H9 (cell line): ENCODE measurements at regions not wholly inside any gene's neighbourhood (a gene's known extent, or its start where the extent isn't known, plus 50 kb on each side); places are given as distances from the start of the nearest gene placed in this dataset.

Source experiments
- DNase-seq: peaks from one replicate; pipeline ENCODE4 v3.0.0-alpha.2; 2017
- H2AFZ ChIP-seq: one replicate; pipeline ENCODE4 v1.6.1; 2013; ENCODE audit warnings: mild to moderate bottlenecking, low read length, control low read depth, moderate library complexity
- H2AK5ac ChIP-seq: 2 replicates; pipeline ENCODE4 v1.6.1; 2013; ENCODE audit warnings: low read length, control low read depth, mixed read lengths; ENCODE audit not compliant: insufficient read length
- H2BK120ac ChIP-seq: one replicate; pipeline ENCODE4 v1.6.1; 2013; ENCODE audit warnings: low read depth, mild to moderate bottlenecking, low read length, control low read depth, inconsistent platforms; ENCODE audit not compliant: poor library complexity, severe bottlenecking
- H2BK12ac ChIP-seq: 2 replicates; pipeline ENCODE4 v1.6.1; 2013; ENCODE audit warnings: low read length, control low read depth, mixed read lengths, low read depth; ENCODE audit not compliant: insufficient read length
- H2BK15ac ChIP-seq: 2 replicates; pipeline ENCODE4 v1.6.1; 2013; ENCODE audit warnings: low read depth, low read length, control low read depth
- H2BK20ac ChIP-seq: one replicate; pipeline ENCODE4 v1.6.1; 2013; ENCODE audit warnings: low read depth, mild to moderate bottlenecking, low read length, control low read depth, inconsistent platforms; ENCODE audit not compliant: poor library complexity, severe bottlenecking
- H2BK5ac ChIP-seq: 2 replicates; pipeline ENCODE4 v1.6.1; 2013; ENCODE audit warnings: low read length, control low read depth, mixed read lengths; ENCODE audit not compliant: insufficient read length
- H3K14ac ChIP-seq: 2 replicates; pipeline ENCODE4 v1.6.1; 2013; ENCODE audit warnings: low read length, control low read depth; ENCODE audit not compliant: insufficient read depth
- H3K18ac ChIP-seq: 2 replicates; pipeline ENCODE4 v1.6.1; 2013; ENCODE audit warnings: low read depth, mild to moderate bottlenecking, mixed read lengths, low read length, control low read depth; ENCODE audit not compliant: insufficient read length
- H3K23ac ChIP-seq: 2 replicates; pipeline ENCODE4 v1.6.1; 2013; ENCODE audit warnings: low read length, control low read depth, mixed read lengths, low read depth; ENCODE audit not compliant: insufficient read length
- H3K23me2 ChIP-seq: 2 replicates; pipeline ENCODE4 v1.6.1; 2013; ENCODE audit warnings: low read depth, mild to moderate bottlenecking, mixed read lengths, low read length, control low read depth; ENCODE audit not compliant: insufficient read length, poor library complexity, severe bottlenecking
- H3K27ac ChIP-seq: 2 replicates; pipeline ENCODE4 v1.5.1; 2013; ENCODE audit warnings: low read length, control low read depth, mixed read lengths, low read depth; ENCODE audit not compliant: insufficient read length
- H3K27me3 ChIP-seq: 2 replicates; pipeline ENCODE4 v1.6.1; 2013; ENCODE audit warnings: low read length, control low read depth, inconsistent platforms; ENCODE audit not compliant: insufficient read depth
- H3K4ac ChIP-seq: 2 replicates; pipeline ENCODE4 v1.6.1; 2013; ENCODE audit warnings: low read depth, mild to moderate bottlenecking, control low read depth, inconsistent platforms, low read length, moderate library complexity
- H3K4me1 ChIP-seq: 2 replicates; pipeline ENCODE4 v1.6.1; 2013; ENCODE audit warnings: low read length, control low read depth, inconsistent platforms; ENCODE audit not compliant: insufficient read depth
- H3K4me2 ChIP-seq: 2 replicates; pipeline ENCODE4 v1.6.1; 2013; ENCODE audit warnings: low read length, control low read depth, mixed read lengths; ENCODE audit not compliant: insufficient read length, insufficient read depth
- H3K56ac ChIP-seq: 2 replicates; pipeline ENCODE4 v1.6.1; 2013; ENCODE audit warnings: low read depth, mild to moderate bottlenecking, mixed read lengths, low read length, control low read depth; ENCODE audit not compliant: insufficient read length
- H3K79me1 ChIP-seq: 2 replicates; pipeline ENCODE4 v1.6.1; 2013; ENCODE audit warnings: low read depth, mild to moderate bottlenecking, moderate library complexity, low read length, control low read depth, inconsistent platforms; ENCODE audit not compliant: insufficient read depth, poor library complexity, severe bottlenecking
- H3K79me2 ChIP-seq: 2 replicates; pipeline ENCODE4 v1.6.1; 2013; ENCODE audit warnings: low read length, control low read depth, inconsistent platforms; ENCODE audit not compliant: insufficient read depth
- H3K9ac ChIP-seq: 2 replicates; pipeline ENCODE4 v1.6.1; 2013; ENCODE audit warnings: low read length, control low read depth, mixed read lengths; ENCODE audit not compliant: insufficient read length; ENCODE audit errors: extremely low read depth
- H3K9me3 ChIP-seq: one replicate; pipeline ENCODE4 v1.6.1; 2013; ENCODE audit warnings: low read depth, low read length, inconsistent platforms; ENCODE audit not compliant: control insufficient read depth
- H3T11ph ChIP-seq: one replicate; pipeline ENCODE4 v1.6.1; 2013; ENCODE audit warnings: mild to moderate bottlenecking, low read length, control low read depth, inconsistent platforms
- H4K20me1 ChIP-seq: one replicate; pipeline ENCODE4 v1.6.1; 2013; ENCODE audit not compliant: control insufficient read depth, insufficient read length, insufficient read depth
- H4K5ac ChIP-seq: 2 replicates; pipeline ENCODE4 v1.6.1; 2013; ENCODE audit warnings: low read depth, mild to moderate bottlenecking, mixed read lengths, low read length, control low read depth; ENCODE audit not compliant: insufficient read length
- H4K8ac ChIP-seq: replicated peaks from 2 replicates; pipeline ENCODE4 v1.6.1; 2013; ENCODE audit warnings: low read length, control low read depth, mixed read lengths, low read depth; ENCODE audit not compliant: insufficient read length
- H4K91ac ChIP-seq: 2 replicates; pipeline ENCODE4 v1.6.1; 2013; ENCODE audit warnings: low read depth, mild to moderate bottlenecking, moderate library complexity, mixed read lengths, low read length, control low read depth; ENCODE audit not compliant: insufficient read length
- H3K27ac Mint-ChIP-seq, 3 experiments: 2 replicates in 2 of 3; 3 replicates in 1 of 3; pipeline ENCODE4 v1.8.0; 2020 to 2021; ENCODE audit warnings: mixed read lengths in 3 of 3, mild to moderate bottlenecking in 1 of 3, moderate library complexity in 1 of 3
- H3K27me3 Mint-ChIP-seq: 2 replicates; pipeline ENCODE4 v1.8.0; 2021; ENCODE audit warnings: low read depth, mild to moderate bottlenecking, moderate library complexity, mixed read lengths
- H3K36me3 Mint-ChIP-seq, 3 experiments: 2 replicates in 2 of 3; 3 replicates in 1 of 3; pipeline ENCODE4 v1.8.0; 2020 to 2021; ENCODE audit warnings: low read depth in 3 of 3, mixed read lengths in 3 of 3; ENCODE audit not compliant: insufficient read depth in 1 of 3
- H3K4me1 Mint-ChIP-seq, 2 experiments: 2 replicates each; pipeline ENCODE4 v1.8.0; 2020; ENCODE audit warnings: mixed read lengths in 2 of 2
- H3K4me3 Mint-ChIP-seq, 2 experiments: 2 replicates in 1 of 2; 3 replicates in 1 of 2; pipeline ENCODE4 v1.8.0; 2020 to 2021; ENCODE audit warnings: mild to moderate bottlenecking in 2 of 2, mixed read lengths in 2 of 2, moderate library complexity in 1 of 2
- H3K9me3 Mint-ChIP-seq, 2 experiments: 2 replicates in 1 of 2; 3 replicates in 1 of 2; pipeline ENCODE4 v1.8.0; 2020; ENCODE audit warnings: mild to moderate bottlenecking in 2 of 2, mixed read lengths in 2 of 2, moderate library complexity in 1 of 2
- CTCF ChIP-seq: fragments of 200-600 bp; sonication (generic); conservative IDR thresholded peaks from 3 replicates; pipeline ENCODE4 v1.8.0; 2021; ENCODE audit warnings: antibody characterized with exemption, mild to moderate bottlenecking
- WGBS: extraction: QIAGEN DNeasy Blood & Tissue Kit; methylation state at CpG from one replicate; pipeline ENCODE4 v1.1.7; 2013; ENCODE audit warnings: missing lambda C conversion rate, low lambda C conversion rate, mixed read lengths; ENCODE audit not compliant: insufficient read length; ENCODE audit errors: extremely low coverage; 5-methylcytosine and 5-hydroxymethylcytosine counted together

- no peaks in the 10 kb centered on the region for H3K79me2 ChIP-seq
- no peak overlapping the region for H3K4me2 ChIP-seq
- no peak for DNase-seq
- no peak overlapping the region for H4K8ac ChIP-seq
- Mint-ChIP-seq H3K27ac (no peak overlapping the region), H3K4me1 (peaks cover 0 to 3% of the 10 kb centered on the region in 2 experiments; a peak in 1 of 4 replicates), H3K9me3 (no peaks in the 10 kb centered on the region), H3K4me3 (no peak overlapping the region), H3K27me3 (no peaks in the 10 kb centered on the region), H3K36me3 (no peaks in the 10 kb centered on the region)
- no peaks in the 10 kb centered on the region; the same call in 1 of the 2 replicates for H3K4me1 ChIP-seq
- H2BK12ac ChIP-seq: no peak overlapping the region
- no peak overlapping the region for H4K5ac ChIP-seq
- H2BK15ac ChIP-seq: no peak overlapping the region
- H3K23ac ChIP-seq: no peak overlapping the region
- no peak overlapping the region for H2AK5ac ChIP-seq
- H3K14ac ChIP-seq: no peak overlapping the region
- H4K20me1 ChIP-seq: no peaks in the 10 kb centered on the region
- no CpG with 5 or more reads among the region's 5 CpGs for WGBS
- no peaks in the 10 kb centered on the region for H3K79me1 ChIP-seq
- H3K4ac ChIP-seq: no peak overlapping the region
- no peaks in the 10 kb centered on the region for H3K23me2 ChIP-seq
- no peak overlapping the region for H3K9ac ChIP-seq
- H3K27me3 ChIP-seq: no peaks in the 10 kb centered on the region
- H2AFZ ChIP-seq: no peak overlapping the region
- no peak overlapping the region for H3K56ac ChIP-seq
- no peak overlapping the region for H2BK5ac ChIP-seq
- TF ChIP-seq CTCF: no peak
- no peak overlapping the region for H3K27ac ChIP-seq
- no peak overlapping the region for H2BK20ac ChIP-seq
- H2BK120ac ChIP-seq: no peak overlapping the region
- H4K91ac ChIP-seq: no peak overlapping the region
- H3T11ph ChIP-seq: no peak overlapping the region
- H3K9me3 ChIP-seq: no peaks in the 10 kb centered on the region
- H3K18ac ChIP-seq: no peak overlapping the region
Observed at GRCh38 chr10:10847387-10847786, 170.3 kb upstream of the CELF2 start.
